Duodenal mucosa (tissue), 2 donors: ENCODE measurements at regions not wholly inside any gene's neighbourhood (a gene's known extent, or its start where the extent isn't known, plus 50 kb on each side); places are given as distances from the start of the nearest gene placed in this dataset.
A peak's percentile ranks its signal among the peaks of the same experiment; 100 is the strongest.
"Not testable (repeated sequence)": the region's sequence is repeated elsewhere in the genome, so short reads cannot be mapped to it uniquely, and the experiment has no call there.

Source experiments
- H3K27ac ChIP-seq: one replicate; pipeline ENCODE4 v1.7.0; 2013; ENCODE audit warnings: low read depth, low read length
- H3K27me3 ChIP-seq, 2 donors: one replicate each; pipeline ENCODE4 v1.7.0; 2013; ENCODE audit warnings: low read length in 2 of 2, control low read depth in 1 of 2; ENCODE audit not compliant: insufficient read depth in 2 of 2, control insufficient read depth in 1 of 2
- H3K36me3 ChIP-seq, 2 donors: one replicate each; pipeline ENCODE4 v1.7.0; 2013; ENCODE audit warnings: low read length in 2 of 2, control low read depth in 1 of 2; ENCODE audit not compliant: insufficient read depth in 2 of 2, control insufficient read depth in 1 of 2
- H3K4me1 ChIP-seq, 2 donors: one replicate each; pipeline ENCODE4 v1.7.0; 2013; ENCODE audit warnings: low read length in 2 of 2, control low read depth in 1 of 2; ENCODE audit not compliant: insufficient read depth in 2 of 2, control insufficient read depth in 1 of 2
- H3K4me3 ChIP-seq, 2 donors: one replicate each; pipeline ENCODE4 v1.7.0; 2013; ENCODE audit warnings: low read length in 2 of 2, low read depth in 1 of 2
- H3K9ac ChIP-seq, 2 donors: one replicate each; pipeline ENCODE4 v1.7.0; 2013; ENCODE audit warnings: low read length in 2 of 2, low read depth in 1 of 2
- H3K9me3 ChIP-seq, 2 donors: one replicate each; pipeline ENCODE4 v1.7.0; 2013; ENCODE audit warnings: low read length in 2 of 2, control low read depth in 1 of 2; ENCODE audit not compliant: control insufficient read depth in 1 of 2

DNA sequence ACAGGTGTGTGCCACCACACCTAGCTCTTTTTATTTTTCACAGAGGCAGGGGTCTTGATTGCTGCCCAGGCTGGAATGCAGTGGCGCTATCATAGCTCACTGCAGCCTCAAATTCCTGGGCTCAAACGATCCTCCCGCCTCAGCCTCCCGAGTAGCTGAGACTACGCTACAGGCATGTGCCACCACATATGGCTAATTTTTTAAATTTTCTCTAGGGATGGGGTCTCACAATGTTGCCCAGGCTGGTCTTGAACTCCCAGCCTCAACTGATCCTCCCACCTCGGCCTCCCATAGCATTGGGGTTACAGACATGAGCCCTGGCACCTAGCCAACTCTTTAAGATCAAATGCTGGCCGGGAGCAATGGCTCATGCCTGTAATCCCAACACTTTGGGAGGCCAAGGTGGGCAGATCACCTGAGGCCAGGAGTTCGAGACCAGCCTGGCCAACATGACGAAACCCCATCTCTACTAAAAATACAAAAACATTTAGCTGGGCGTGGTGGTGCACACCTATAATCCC, 50.6 kb upstream of the MYL10 start:
- not testable (repeated sequence) for H3K27me3 ChIP-seq

DNA sequence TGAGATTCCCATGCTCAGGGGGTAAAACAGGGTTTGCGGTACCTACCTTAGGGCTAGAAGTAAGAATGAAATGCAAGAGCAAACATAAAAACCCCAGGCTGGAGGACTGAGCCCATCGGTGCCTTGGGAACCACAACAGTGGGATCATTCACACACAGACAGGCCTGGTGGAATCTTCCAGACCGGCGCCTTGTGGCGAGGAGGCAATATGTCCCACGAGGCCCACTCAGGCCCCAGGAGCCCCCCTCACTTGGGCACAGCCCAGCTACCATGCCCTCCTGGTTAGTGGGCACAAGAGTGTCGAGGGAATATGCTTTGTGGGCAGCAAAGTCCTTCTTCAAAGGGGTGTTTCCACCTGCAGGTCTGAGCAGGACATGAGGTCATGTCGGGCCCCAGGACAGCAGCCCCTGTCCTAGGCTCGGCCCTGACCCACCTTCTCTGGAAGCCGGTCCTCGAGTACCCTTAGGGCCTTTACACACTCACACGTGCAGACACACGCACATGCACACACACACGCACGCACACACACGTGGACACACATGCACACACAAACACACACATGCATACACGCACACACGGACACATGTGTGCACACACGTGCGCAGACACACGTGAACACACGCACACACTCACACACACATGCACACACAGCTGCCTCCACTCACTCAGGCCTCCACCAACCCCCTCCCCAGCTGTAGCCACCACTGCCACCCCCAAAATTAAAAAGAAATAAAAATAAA, 51.5 kb upstream of the MYL10 start:
- no peaks in the 10 kb centered on the region for H3K9me3 ChIP-seq
- H3K36me3 ChIP-seq: no peaks in the 10 kb centered on the region
- H3K9ac ChIP-seq: no peak overlapping the region
- H3K27ac ChIP-seq: no peak overlapping the region
- H3K4me3 ChIP-seq: no peak overlapping the region
- no peaks in the 10 kb centered on the region for H3K27me3 ChIP-seq
- H3K4me1 ChIP-seq: no peaks in the 10 kb centered on the region

More for the DNA sequence above, 50.6 kb upstream of the MYL10 start:
- H3K9me3 ChIP-seq, H3K27ac ChIP-seq, H3K4me1 ChIP-seq, H3K9ac ChIP-seq, H3K4me3 ChIP-seq, H3K36me3 ChIP-seq: not testable (repeated sequence)

DNA sequence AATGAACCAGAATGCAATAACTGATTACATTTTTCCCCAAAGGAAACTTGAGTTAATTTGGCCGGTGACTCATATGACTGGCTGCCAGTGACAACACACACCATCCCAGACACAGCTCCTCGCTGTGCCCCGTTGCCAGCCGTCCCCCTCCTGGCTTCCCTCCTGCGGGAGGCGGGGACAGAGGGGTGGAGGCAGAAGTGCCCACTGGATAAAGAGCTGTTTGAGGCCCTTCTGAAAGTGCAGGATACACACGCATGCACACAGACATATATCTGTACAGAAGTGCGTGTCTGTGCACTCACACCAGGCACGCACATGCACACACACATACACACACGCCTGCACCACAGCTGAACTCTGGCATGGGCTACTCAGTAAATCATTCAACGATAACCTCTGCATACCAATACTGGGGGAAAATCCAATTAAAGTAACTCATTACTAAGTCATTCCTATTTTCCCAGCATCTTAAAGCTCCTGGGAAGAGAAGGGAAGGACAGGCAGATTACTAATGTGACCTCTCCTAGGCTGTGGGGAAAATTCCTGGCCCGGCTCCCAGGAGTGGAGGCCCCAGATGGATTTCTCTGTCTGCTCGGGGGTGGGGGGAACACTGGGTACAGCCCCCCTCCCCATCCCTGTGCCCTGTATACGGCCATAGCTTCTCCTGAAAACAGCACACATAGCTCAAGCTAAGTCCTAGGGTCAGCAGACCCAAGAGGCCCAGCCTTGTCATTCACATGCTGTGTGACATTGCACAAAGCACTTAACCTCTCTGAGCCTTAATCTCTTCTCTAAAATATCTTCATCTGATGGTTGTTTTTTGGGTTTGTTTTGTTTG, 52.3 kb upstream of the MYL10 start:
- H3K4me1 ChIP-seq: no peaks in the 10 kb centered on the region
- no peak overlapping the region for H3K9ac ChIP-seq
- H3K36me3 ChIP-seq: no peaks in the 10 kb centered on the region
- no peak overlapping the region for H3K4me3 ChIP-seq
- no peak overlapping the region for H3K27ac ChIP-seq
- no peaks in the 10 kb centered on the region for H3K27me3 ChIP-seq
- H3K9me3 ChIP-seq: no peaks in the 10 kb centered on the region

DNA sequence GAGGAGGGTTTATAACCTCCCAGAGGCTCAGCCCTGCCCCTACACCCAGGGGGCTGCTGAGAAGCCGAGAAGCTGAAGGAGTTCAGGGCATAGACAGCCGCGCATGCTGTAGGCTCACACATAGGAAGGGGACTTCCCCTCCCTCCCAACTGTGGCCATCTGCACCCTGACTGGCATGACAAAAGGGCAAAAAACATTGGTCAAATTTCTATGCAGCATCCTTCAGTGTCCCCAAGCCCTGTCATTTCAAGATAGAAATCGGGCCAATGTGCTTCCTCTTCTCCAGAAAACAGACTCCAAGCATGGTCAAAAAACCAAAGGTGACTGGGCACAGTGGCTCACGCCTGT, 55.9 kb upstream of the MYL10 start:
- Histone ChIP-seq H3K9me3 (no peaks in the 10 kb centered on the region), H3K27ac (no peak overlapping the region), H3K9ac (no peak overlapping the region), H3K4me3 (no peak overlapping the region), H3K36me3 (no peaks in the 10 kb centered on the region), H3K27me3 (no peaks in the 10 kb centered on the region), H3K4me1 (peaks cover 0 to 11% of the 10 kb centered on the region in 2 donors)

DNA sequence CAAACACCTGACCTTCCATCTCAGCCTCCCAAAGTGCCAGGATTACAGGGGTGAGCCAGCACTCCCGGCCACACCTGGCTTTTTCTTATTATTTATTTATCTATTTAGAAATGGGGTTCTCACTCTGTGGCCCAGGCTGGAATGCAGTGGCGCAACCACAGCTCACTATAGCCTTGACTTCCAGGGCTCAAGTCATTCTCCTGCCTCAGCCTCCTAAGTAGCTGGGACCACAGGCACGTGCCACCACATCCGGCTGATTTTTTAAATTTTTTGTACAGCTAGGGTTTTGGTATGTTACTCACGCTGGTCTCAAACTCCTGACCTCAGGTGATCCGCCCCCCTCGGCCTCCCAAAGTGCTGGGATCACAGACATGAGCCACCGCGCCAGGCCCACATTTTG, 56.9 kb upstream of the MYL10 start:
- Histone ChIP-seq H3K9me3 (no peaks in the 10 kb centered on the region), H3K4me3 (no peak overlapping the region), H3K27ac (no peak overlapping the region), H3K9ac (no peak overlapping the region), H3K4me1 (peaks cover 4 to 16% of the 10 kb centered on the region in 2 donors), H3K36me3 (no peaks in the 10 kb centered on the region), H3K27me3 (no peaks in the 10 kb centered on the region)

DNA sequence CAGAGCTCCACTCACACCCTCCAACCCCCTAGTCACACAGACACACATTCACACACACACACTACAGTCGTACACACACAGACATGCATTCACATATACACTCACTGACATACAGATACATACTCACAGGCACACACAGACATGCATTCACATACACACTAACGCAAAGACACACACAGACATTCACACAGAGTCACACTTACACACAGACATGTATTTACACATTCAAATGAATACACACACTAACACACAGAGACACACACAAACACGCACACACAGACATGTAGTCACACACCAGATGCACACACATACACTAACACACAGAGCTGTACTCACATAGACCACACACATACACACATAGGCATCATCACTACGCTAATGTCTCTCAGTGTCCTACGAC, 58.0 kb upstream of the MYL10 start:
- Histone ChIP-seq H3K9me3 (no peaks in the 10 kb centered on the region), H3K36me3 (no peaks in the 10 kb centered on the region), H3K4me1 (peaks cover 4 to 18% of the 10 kb centered on the region in 2 donors), H3K27me3 (no peaks in the 10 kb centered on the region), H3K4me3 (no peak overlapping the region), H3K27ac (no peak overlapping the region), H3K9ac (no peak overlapping the region)

DNA sequence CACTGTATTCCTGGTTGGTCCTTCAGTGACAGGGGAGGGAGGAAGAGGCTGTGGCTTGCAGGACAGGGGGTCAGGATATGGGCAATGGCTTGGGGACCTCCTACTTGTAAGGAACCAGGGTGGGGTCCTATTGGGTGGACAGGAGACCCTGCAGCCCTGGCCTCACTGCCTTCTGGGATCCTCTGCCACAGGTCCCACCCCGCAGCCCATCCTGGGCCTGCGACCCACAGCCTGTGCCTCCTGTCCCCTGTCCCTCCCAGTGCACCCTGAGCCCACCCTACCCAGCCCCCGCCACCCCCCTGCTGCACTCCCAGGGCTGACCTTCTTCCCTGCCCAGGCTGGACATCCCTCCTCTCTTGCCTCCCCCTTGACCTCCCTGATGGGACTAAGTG, 58.7 kb upstream of the MYL10 start:
- Histone ChIP-seq H3K36me3 (no peaks in the 10 kb centered on the region), H3K27me3 (no peaks in the 10 kb centered on the region), H3K9ac (no peak overlapping the region), H3K4me1 (peaks cover 4 to 23% of the 10 kb centered on the region in 2 donors), H3K9me3 (no peaks in the 10 kb centered on the region), H3K27ac (no peak overlapping the region), H3K4me3 (peak overlapping the region in 1 of 2 donors; percentile 55)

DNA sequence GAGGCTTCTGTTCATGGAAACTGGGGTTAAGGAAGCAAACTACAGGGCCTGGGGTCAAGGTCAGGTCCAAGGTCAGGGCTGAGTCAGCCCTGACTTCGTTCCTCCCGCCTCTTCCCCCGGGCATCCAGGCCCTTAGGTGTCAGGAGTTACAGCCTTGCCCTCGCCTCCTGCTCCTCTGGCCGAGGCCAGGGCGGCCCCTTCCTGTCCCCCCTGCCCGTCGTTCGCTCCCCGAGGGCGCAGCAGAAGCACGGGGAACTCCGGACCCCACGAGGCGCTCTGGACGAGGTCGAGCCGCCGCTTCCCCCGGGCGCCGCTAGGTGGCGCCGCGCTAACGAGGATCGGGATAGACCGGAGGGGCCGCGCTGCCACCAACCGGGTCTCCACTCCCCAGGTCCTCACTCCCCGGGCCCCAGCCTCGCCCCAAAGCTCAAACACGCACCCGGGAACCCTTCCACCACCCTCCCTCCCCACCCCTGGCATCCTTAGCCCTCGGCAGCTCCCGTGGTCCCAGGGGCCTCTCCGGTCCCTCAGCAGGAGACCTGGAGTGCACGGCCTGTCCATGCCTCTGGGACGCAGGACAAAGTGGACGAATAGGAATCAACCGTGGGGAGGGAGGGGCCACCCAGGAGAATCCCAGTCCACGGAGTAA, 59.2 kb upstream of the MYL10 start:
- Histone ChIP-seq H3K4me3 (peak overlapping the region in 1 of 2 donors; percentile 55), H3K9ac (peak overlapping the region in 1 of 2 donors; percentile 25), H3K36me3 (no peaks in the 10 kb centered on the region), H3K4me1 (peaks cover 4 to 23% of the 10 kb centered on the region in 2 donors), H3K9me3 (no peaks in the 10 kb centered on the region), H3K27me3 (no peaks in the 10 kb centered on the region), H3K27ac (no peak overlapping the region)

DNA sequence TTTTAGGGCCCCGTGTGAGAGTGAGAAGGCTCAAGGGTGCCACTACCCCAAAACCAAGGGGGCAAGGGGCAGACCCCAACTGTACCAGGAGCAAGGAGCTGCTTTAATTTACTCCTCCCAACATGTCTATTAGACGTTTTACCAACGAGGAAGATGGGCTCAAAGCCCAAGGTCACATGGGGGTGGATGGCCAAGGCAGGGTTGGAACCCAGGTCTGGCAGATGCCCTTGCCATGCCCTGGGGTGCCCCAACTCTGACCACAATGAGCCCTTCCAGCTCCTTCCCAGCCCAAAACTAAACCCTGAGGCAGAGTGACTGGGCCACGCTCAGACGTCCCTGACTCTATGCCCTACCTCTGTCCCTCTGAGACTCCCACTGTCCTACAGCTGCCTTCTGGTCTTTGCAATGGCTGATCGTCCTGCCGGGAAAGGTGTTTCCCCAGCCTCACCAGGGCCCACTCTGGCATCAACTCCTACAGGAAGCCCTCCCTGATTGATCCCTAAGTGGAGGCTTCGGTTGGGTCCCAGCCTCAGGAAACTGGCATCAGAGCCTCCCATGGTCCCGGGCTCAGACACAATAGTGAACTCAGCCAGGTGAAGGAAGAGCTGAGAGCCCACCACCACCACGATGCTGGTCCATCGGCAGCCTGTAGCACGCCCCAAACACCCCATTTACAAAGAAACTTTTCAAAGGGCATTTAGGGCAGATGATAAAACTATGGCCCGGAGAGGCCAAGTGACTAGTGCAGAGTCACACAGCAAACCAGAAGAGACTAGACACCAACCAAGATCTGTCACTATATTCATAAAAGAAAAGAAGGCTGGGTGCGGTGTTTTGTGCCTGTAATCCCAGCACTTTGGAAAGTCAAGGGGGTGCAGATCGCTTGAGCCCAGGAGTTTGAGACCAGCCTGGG, 60.2 kb upstream of the MYL10 start:
- Histone ChIP-seq H3K27ac (no peak overlapping the region), H3K4me3 (no peak overlapping the region), H3K9ac (peak overlapping the region in 1 of 2 donors; percentile 25), H3K4me1 (peaks cover 4 to 23% of the 10 kb centered on the region in 2 donors), H3K9me3 (no peaks in the 10 kb centered on the region), H3K27me3 (no peaks in the 10 kb centered on the region), H3K36me3 (no peaks in the 10 kb centered on the region)
